Gastroesophageal sphincter (tissue), 3 donors: ENCODE measurements at regions not wholly inside any gene's neighbourhood (a gene's known extent, or its start where the extent isn't known, plus 50 kb on each side); places are given as distances from the start of the nearest gene placed in this dataset.

Experiments
- EP300 ChIP-seq: sonication (generic); formaldehyde crosslinking; IDR thresholded peaks from one replicate; pipeline ENCODE4 v1.6.1; 2017; ENCODE audit warnings: antibody characterized with exemption, mild to moderate bottlenecking
- POLR2A ChIP-seq, 2 donors: fragments of 450-650 bp; IDR thresholded peaks; one replicate each; pipeline ENCODE4 v1.6.1; 2017; ENCODE audit warnings: antibody characterized with exemption in 2 of 2, mild to moderate bottlenecking in 2 of 2, moderate library complexity in 1 of 2
- POLR2AphosphoS5 ChIP-seq: sonication (generic); formaldehyde crosslinking; IDR thresholded peaks from one replicate; pipeline ENCODE4 v1.6.1; 2017; ENCODE audit warnings: antibody characterized with exemption
- TF ChIP-seq, protein P1 (sequence below), 4 experiments: fragments of 200-600 bp in 2 of 4; fragments of 450-650 bp in 2 of 4; sonication (generic) in 1 of 4; IDR thresholded peaks; one replicate each; pipeline ENCODE4 v1.5.1; 2017 to 2019; ENCODE audit warnings: antibody characterized with exemption in 4 of 4, mild to moderate bottlenecking in 2 of 4, moderate library complexity in 2 of 4

DNA sequence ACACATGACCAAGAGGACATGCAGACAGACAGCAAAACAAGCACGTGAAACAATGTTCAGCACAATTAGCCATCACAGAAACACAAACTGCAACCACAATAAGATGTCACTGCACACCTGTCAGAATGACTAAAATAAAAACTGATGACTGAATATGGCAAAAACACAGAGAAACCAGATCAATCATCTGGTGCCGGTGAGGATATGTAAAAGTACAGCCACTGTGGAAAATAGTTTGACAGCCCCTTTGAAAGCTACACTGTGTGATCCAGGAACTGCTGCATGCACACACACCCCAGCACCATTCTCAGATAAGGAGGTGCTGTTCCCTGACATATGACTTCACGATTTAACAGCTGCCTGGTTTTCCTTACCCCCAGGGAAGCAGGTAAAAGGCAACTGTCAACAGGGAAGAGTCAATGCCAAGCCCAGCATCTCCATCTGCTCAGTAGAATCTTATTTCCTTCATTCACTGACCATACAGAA lies 238.1 kb upstream of the HSFY2 start:
- TF ChIP-seq, protein P1, sequence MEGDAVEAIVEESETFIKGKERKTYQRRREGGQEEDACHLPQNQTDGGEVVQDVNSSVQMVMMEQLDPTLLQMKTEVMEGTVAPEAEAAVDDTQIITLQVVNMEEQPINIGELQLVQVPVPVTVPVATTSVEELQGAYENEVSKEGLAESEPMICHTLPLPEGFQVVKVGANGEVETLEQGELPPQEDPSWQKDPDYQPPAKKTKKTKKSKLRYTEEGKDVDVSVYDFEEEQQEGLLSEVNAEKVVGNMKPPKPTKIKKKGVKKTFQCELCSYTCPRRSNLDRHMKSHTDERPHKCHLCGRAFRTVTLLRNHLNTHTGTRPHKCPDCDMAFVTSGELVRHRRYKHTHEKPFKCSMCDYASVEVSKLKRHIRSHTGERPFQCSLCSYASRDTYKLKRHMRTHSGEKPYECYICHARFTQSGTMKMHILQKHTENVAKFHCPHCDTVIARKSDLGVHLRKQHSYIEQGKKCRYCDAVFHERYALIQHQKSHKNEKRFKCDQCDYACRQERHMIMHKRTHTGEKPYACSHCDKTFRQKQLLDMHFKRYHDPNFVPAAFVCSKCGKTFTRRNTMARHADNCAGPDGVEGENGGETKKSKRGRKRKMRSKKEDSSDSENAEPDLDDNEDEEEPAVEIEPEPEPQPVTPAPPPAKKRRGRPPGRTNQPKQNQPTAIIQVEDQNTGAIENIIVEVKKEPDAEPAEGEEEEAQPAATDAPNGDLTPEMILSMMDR (IDR thresholded peaks at IDR 0.05), result no peak
- TF ChIP-seq POLR2A (IDR thresholded peaks at IDR 0.05) (no peak), POLR2AphosphoS5 (no peak), EP300 (no peak)
